ENCODE measurements at regions not wholly inside any gene's neighbourhood (a gene's known extent, or its start where the extent isn't known, plus 50 kb on each side); places are given as distances from the start of the nearest gene placed in this dataset.

DNA sequence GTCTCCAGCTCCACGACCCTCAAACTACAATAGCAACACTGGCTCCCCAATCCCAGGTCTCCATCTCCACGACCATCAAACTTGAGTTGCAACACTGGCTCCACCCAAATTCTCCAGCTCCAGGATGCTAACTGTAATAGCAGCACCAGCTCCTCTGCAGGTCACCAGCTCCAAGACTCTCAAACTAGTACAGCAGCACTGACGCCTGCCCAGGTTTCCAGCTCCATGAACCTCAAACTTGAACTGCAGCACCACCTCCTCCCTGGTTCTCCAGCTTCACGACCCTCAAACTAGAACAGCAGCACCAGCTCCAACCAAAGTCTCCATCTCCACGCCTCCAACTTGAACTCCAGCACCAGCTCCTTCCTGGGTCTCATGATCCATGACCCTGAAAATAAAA lies 353.8 kb downstream of the PREX1 start:
- intact Hi-C loops (cut with micrococcal nuclease): no loop called here
- H3K4me3 ChIP-seq (replicated peaks in 1 of 3; ENCODE audit: low read depth in 2 of 3, low read length in 3 of 3): no peak overlapping the region
- H3K27ac Mint-ChIP-seq: no peak overlapping the region
- DNase-seq: no peak
- H3K9ac ChIP-seq (ENCODE audit: insufficient read depth, low read length, poor library complexity, severe bottlenecking): no peak overlapping the region
- H3K9me3 Mint-ChIP-seq: peaks cover 0 to 2% (median 0%) of the 10 kb centered on the region in 7 donors
- H3K27me3 ChIP-seq (ENCODE audit: control insufficient read depth in 2 of 2, insufficient read depth in 2 of 2, low read length in 2 of 2): no peaks in the 10 kb centered on the region
- H3K36me3 ChIP-seq (replicated peaks in 1 of 2; ENCODE audit: control insufficient read depth in 1 of 2, insufficient read depth in 2 of 2, low read length in 2 of 2): no peaks in the 10 kb centered on the region
- H3K36me3 Mint-ChIP-seq: no peaks in the 10 kb centered on the region
- H3K4me1 ChIP-seq (ENCODE audit: control insufficient read depth in 1 of 2, insufficient read depth in 2 of 2, low read length in 2 of 2): no peaks in the 10 kb centered on the region
- no peaks in the 10 kb centered on the region for H4K20me1 ChIP-seq (ENCODE audit: insufficient read depth, low read length)
- H3K27me3 Mint-ChIP-seq (ENCODE audit: low read depth in 3 of 3): peaks cover 4 to 17% (median 6%) of the 10 kb centered on the region in 3 donors
- no peak overlapping the region for H3K4me2 ChIP-seq (replicated peaks; ENCODE audit: extremely low read depth, low read length, poor library complexity, severe bottlenecking)
- no peaks in the 10 kb centered on the region for H3K4me1 Mint-ChIP-seq
- H3K79me2 ChIP-seq (ENCODE audit: insufficient read depth, low read length): no peaks in the 10 kb centered on the region
- H3K4me3 Mint-ChIP-seq: no peak overlapping the region
- H3K9me3 ChIP-seq (replicated peaks in 1 of 2; ENCODE audit: control insufficient read depth in 1 of 2, insufficient read depth in 1 of 2, low read length in 2 of 2): no peaks in the 10 kb centered on the region
- no peak overlapping the region for H3K27ac ChIP-seq (ENCODE audit: low read depth in 1 of 2, low read length in 2 of 2)
- no peak overlapping the region for H2AFZ ChIP-seq (ENCODE audit: insufficient read depth, low read depth, low read length, poor library complexity, severe bottlenecking)
- TF ChIP-seq, protein P1, sequence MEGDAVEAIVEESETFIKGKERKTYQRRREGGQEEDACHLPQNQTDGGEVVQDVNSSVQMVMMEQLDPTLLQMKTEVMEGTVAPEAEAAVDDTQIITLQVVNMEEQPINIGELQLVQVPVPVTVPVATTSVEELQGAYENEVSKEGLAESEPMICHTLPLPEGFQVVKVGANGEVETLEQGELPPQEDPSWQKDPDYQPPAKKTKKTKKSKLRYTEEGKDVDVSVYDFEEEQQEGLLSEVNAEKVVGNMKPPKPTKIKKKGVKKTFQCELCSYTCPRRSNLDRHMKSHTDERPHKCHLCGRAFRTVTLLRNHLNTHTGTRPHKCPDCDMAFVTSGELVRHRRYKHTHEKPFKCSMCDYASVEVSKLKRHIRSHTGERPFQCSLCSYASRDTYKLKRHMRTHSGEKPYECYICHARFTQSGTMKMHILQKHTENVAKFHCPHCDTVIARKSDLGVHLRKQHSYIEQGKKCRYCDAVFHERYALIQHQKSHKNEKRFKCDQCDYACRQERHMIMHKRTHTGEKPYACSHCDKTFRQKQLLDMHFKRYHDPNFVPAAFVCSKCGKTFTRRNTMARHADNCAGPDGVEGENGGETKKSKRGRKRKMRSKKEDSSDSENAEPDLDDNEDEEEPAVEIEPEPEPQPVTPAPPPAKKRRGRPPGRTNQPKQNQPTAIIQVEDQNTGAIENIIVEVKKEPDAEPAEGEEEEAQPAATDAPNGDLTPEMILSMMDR (IDR thresholded peaks at IDR 0.05): no peak
- 74% methylated on average over 5 of the region's 5 CpGs for WGBS (ENCODE audit: insufficient coverage)

DNA sequence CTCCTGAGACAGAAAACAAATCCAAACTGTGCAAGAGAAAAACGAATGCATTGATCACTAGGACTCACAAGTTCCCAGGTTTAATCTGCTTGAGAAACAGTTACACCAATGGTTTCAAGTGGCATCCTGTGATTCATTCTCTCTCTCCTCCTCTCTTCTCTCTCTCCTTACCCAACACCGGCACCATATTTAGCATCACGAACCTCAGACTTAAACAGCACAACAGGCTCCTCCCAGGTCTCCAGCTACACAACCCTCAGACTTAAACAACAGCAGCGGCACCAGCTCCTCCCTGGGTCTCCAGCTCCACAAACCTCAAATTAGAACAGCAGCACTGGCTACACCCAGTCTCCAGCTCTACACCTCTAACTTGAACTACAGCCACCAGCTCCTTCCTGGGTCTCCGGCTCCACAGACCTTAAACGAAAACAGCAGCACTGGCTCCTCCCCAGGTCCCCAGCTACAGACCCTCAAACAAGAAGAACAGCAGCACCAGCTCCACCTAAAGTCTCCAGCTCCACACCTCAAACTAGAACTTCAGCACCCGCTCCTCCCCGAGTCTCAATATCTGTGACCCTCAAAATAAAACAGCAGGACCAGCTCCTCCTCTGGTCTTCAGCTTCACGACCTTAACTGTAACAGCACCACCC lies 355.9 kb downstream of the PREX1 start:
- Histone ChIP-seq H3K27me3 (ENCODE audit: control insufficient read depth in 2 of 2, insufficient read depth in 2 of 2, low read length in 2 of 2) (no peaks in the 10 kb centered on the region), H3K4me3 (replicated peaks in 1 of 3; ENCODE audit: low read depth in 2 of 3, low read length in 3 of 3) (no peak overlapping the region), H4K20me1 (ENCODE audit: insufficient read depth, low read length) (no peaks in the 10 kb centered on the region), H3K79me2 (ENCODE audit: insufficient read depth, low read length) (no peaks in the 10 kb centered on the region), H3K9me3 (replicated peaks in 1 of 2; ENCODE audit: control insufficient read depth in 1 of 2, insufficient read depth in 1 of 2, low read length in 2 of 2) (peaks cover 0 to 12% of the 10 kb centered on the region in 2 donors), H2AFZ (ENCODE audit: insufficient read depth, low read depth, low read length, poor library complexity, severe bottlenecking) (no peak overlapping the region), H3K4me2 (replicated peaks; ENCODE audit: extremely low read depth, low read length, poor library complexity, severe bottlenecking) (no peak overlapping the region), H3K36me3 (replicated peaks in 1 of 2; ENCODE audit: control insufficient read depth in 1 of 2, insufficient read depth in 2 of 2, low read length in 2 of 2) (no peaks in the 10 kb centered on the region), H3K9ac (ENCODE audit: insufficient read depth, low read length, poor library complexity, severe bottlenecking) (no peak overlapping the region), H3K27ac (ENCODE audit: low read depth in 1 of 2, low read length in 2 of 2) (no peak overlapping the region), H3K4me1 (ENCODE audit: control insufficient read depth in 1 of 2, insufficient read depth in 2 of 2, low read length in 2 of 2) (no peaks in the 10 kb centered on the region)
- no peak overlapping the region for H3K4me3 Mint-ChIP-seq
- no peaks in the 10 kb centered on the region for H3K36me3 Mint-ChIP-seq
- H3K4me1 Mint-ChIP-seq: peaks cover 3% of the 10 kb centered on the region
- peaks cover 4 to 11% (median 4%) of the 10 kb centered on the region in 3 donors for H3K27me3 Mint-ChIP-seq (ENCODE audit: low read depth in 3 of 3)
- TF ChIP-seq, protein P1 (IDR thresholded peaks at IDR 0.05): no peak
- WGBS (ENCODE audit: insufficient coverage): 77% methylated on average over 8 of the region's 9 CpGs
- no peak overlapping the region for H3K27ac Mint-ChIP-seq
- peaks cover 0 to 10% (median 4%) of the 10 kb centered on the region in 7 donors for H3K9me3 Mint-ChIP-seq
- intact Hi-C loops (cut with micrococcal nuclease): no loop called here
- DNase-seq: no peak

Measured in CD14-positive monocyte (primary cell).